GM21825 (cell line): ENCODE measurements at regions not wholly inside any gene's neighbourhood (a gene's known extent, or its start where the extent isn't known, plus 50 kb on each side); places are given as distances from the start of the nearest gene placed in this dataset.

Experiments used
- ATAC-seq: cut with Tn5 transposase; IDR thresholded peaks from one replicate; pipeline ENCODE4 v1.9.1; 2021; ENCODE audit warnings: mild to moderate bottlenecking, moderate library complexity; ENCODE audit not compliant: unreplicated experiment

DNA sequence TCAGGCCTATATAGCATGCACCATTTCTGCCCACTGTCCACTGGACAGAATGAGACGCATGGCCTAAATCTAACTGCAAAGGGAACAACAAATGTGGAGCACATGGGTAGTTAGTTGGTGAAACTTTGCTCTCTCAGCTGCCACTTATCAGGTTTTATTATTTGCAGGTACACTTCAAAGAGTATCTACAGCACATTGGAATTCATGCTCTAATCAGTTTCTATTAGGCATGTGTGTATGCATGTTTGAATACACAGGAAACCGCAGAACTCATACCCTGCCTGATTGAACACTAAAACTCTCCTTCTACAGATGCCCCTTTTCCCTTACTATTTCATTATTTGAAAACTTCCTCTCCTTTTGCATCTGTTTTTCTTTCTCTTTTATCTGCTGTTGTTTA lies 97.4 kb upstream of the HSF2 start:
- ATAC-seq, result no peak

DNA sequence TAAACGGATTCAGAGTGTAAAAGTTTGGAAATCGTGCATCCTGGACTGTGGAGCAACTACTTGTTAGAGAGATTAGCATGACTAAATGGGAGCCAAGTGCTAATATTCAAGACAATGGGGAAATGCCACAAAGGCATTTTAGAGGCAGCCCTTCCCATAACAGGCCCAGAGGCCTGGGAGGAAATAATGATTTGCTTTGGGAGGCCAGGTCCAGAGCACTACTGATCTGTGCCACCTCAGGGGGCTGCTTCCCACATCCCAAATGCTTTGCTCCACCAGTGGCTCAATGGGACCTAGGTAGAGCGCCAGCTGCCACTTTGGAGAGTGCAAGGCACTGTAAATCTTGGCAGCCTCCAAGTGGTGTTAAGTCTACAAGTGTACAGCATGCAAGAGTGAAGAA lies 91.9 kb upstream of the HSF2 start:
- ATAC-seq, result no peak

DNA sequence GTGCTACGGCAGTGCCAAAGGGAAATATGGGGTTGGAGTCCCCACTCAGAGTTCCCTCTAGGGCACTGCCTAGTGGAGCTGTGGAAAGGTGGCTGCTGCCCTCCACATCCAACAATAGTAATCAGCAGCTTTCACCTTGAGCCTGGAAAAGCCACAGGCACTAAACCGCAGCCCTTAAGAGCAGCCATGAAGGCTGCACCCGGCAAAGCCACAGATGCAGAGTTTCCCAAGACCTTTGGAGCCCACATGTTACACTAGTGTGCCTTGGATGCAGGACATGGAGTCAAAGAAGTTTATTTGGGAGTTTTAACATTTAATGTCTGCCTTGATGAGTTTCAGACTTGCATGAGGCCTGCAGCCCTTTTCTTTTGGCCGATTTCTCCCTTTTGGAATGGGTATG lies 91.4 kb upstream of the HSF2 start:
- ATAC-seq, result no peak

DNA sequence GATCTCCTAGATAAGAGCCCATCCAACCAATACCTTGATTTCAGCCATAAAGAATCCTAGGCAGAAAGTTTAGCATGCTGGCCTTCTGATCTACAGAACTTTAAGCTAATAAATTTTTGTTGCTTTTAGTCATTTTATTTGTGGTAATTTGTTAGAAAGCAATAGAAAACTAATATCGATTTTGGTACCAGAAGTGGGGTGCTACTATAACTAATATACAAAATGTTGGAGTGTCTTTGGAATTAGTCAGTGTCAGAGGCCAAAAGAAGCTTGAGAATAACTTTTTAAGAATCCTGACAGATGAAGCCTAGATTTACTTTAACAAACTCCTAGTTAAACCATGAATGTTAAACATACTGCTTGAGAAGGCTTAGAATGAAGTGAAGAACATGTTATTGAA lies 83.6 kb upstream of the HSF2 start:
- no peak for ATAC-seq

GRCh38 chr6:122322824-122323223 lies 76.6 kb upstream of the HSF2 start:
- ATAC-seq, result no peak

- no peak for ATAC-seq
Observed at GRCh38 chr6:122323361-122323760, 76.1 kb upstream of the HSF2 start.

GRCh38 chr6:122330315-122330714 lies 69.1 kb upstream of the HSF2 start:
- ATAC-seq, result no peak

DNA sequence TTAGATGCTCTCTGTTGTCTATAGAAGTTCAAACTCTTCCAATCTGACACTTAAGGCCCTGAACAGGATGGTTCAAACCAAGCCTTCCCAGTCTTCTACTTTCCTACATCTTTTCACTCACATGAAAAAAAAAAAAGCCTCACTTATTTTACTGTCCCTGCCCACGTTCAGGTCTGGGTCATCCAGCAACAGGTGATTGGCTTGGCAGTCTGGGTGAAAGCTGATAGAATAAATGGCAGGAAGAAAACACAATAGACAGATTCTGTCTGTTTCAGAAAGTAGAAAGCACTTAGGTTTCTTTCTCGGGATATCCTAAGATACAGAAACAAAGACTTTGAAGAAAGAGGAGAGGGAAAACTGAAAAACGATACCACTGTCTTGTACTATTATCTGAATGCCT lies 61.8 kb upstream of the HSF2 start:
- no peak for ATAC-seq

GRCh38 chr6:122339661-122340060 lies 59.8 kb upstream of the HSF2 start:
- no peak for ATAC-seq

DNA sequence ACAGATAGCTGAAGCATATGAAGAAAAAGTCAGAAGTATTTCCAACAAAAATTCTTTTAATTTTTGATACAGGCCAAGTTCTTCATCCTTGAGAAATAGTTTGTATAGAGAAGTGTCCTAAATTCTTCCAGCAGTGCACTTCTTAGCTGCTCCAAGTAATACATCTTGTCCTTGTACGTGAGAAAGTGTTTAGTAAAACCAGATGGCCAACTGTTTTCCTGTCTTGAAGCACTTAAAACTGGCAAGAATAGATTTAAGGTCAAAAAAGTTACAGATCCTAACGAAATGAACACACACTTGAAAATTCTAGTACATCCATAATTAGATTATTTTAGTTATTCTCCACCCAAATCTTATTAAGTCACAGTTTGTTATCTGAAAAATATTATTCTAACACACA lies 52.2 kb upstream of the HSF2 start:
- no peak for ATAC-seq

- no peak for ATAC-seq
Observed at GRCh38 chr6:122347751-122348150, 51.7 kb upstream of the HSF2 start.
